Stimulated activated CD8-positive, alpha-beta memory T cell treated with anti-CD3 and anti-CD28 coated beads, Interleukin-15, amount 100 ng/mL, for 1 hour (primary cell): ENCODE measurements at regions not wholly inside any gene's neighbourhood (a gene's known extent, or its start where the extent isn't known, plus 50 kb on each side); places are given as distances from the start of the nearest gene placed in this dataset.

Experiments
- DNase-seq: peaks from one replicate; pipeline ENCODE4 v3.0.0-alpha.2; 2020; ENCODE audit warnings: low read depth

DNA sequence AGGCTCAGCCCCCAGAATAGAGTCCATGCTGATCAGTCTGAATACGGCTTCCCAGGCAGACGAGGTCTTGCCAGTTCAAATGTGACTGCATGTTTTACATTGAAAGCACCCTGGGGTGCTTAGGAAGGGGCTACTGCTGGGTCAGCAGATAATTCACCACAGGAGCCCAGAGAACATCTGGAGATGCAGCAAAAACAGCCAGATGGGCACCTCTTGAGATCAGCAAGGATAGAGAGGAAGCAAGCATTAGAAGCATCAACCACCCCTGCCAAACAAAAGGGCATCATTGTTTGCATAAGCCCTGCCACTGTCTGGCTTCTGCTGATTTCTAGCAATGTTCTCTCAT, 403.1 kb downstream of the RRAGC start:
- DNase-seq: no peak

DNA sequence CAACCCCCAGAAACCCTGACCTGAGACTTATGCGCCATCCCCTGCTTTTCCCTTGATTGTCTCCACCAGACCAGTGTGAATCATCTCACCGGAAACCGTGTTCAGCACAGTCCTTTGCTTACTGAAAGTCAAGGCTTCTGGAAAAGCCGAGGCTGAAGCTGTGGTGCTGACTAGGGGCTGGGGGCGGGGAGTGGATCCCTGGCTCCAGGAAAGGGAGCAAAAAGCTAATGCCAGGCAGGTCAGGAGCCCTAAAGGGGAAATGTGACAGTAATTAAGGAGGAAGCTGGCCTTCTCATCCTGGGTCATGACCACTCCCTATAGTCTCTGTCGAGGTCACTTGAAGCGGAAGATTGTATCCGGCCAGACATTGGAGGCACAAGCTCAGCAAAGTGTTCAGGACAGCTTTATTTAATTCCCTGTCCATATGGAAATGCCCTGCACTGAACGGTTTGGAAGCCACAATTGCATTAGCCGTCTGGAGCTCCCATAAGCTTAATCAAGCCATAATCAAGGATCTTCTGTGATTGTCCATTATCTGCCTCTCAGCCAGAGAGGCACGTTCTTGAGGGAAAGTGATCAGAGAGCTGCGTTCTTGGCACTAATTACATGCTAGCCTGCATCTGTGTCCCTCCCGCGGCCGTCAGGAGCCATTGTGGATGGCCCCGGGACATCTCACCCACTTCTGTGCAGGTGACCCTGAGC, 403.6 kb downstream of the RRAGC start:
- DNase-seq: no peak

DNA sequence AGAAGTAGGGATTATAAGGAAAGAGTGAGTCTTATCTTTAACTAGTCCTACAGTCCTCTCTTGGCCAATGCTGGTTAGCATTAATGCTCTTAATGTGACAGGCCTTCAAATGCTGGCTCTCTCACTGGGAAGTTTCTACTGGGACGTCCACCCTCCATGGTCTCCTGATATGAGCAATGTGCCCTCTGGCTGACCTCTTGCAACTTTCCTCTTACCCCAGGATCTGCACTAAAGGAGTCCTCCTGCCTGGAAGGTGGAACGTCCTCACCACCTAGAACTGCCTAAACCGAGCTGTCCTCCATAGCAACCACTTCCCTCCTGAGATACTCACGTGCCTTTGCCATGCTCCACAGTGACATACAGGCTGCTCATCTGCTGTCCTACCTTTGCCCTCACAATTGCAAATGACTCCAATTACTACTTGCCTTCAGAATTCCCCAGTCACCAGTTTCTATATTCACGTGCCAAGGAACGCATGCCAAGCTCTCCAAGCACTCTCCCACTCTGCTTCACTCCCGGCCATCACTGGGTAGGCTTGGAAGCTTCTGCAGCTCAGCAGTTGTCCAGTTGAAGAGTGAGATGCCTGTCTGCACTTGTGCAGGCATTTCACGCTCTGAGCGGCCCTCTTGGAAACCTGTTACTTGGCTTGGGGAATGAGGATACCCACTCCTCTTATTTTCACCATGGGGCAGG, 404.7 kb downstream of the RRAGC start:
- DNase-seq: no peak

DNA sequence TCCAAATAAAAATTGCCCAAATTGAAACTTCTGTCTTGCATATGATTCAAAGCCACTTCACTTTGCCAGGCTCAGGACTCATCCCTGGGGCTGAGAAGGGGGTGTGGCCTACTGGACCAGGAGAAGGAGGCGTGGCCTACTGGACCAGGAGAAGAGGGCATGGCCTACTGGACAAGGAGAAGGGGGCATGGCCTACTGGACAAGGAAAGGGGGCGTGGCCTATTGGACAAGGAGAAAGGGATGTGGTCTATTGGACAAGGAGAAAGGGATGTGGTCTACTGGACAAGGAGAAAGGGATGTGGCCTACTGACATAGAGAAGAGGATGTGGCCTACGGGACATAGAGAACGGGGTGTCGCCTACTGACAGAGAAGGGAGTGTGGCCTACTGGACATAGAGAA, 405.3 kb downstream of the RRAGC start:
- no peak for DNase-seq

DNA sequence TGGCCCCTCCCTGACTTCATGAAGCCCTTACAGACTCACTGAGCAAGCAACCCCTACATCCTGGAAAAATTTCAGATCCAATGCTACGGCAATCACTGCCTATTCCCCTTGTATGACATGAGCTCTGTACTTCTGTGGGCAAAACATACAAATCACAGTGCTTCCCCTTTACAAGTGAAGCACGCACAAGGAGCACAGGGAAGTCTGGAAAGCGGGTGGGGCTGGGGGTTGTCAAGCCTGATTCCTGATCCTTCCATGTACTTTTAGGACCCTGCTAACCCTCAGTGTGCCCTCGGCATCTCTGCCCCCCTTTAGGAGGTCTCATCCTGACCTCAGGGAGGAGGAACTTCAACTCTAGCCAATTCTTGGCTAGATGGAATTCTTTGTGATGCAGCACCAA, 405.7 kb upstream of the POU3F1 start:
- DNase-seq: no peak

DNA sequence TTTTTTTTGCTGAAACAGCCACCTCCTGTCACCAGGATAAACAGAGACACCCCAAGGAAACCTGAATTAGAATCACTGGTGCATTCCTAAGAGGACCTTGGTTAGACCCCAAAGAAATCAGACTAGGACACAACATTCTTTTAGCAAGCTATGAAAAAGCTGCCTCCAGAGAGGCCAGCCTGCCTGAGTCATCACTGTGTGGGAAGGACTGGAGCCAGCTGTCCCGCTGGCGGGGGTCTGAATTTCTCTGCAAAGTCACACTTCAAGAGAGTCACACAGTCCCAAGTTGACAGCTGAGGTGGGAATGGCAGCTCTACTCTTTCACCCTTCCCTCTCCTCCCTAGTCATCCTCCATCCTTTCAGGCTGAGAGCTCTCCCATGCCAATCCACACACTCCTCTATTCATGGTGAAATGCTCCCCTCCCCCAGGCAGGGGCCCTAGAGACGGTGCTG, 405.0 kb upstream of the POU3F1 start:
- no peak for DNase-seq

DNA sequence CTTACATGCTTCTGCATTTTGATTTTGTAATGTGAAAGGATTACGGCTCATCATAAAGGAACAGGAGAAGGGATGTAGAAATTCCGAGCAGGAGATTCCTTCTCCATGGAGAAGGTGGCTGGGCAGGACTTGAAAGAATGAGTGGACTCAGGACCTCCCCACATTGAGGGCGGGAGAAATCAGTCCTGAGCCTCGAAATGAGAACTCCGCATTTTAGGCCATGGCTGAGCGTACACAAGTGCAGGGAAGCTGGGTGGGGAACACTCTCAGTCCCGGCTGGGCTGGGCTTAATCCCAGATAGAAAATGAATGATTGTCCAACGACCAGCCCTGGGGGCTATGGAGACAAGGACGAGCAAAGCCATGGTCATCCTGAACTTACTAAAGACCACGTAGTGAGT, 402.3 kb upstream of the POU3F1 start:
- DNase-seq: no peak

DNA sequence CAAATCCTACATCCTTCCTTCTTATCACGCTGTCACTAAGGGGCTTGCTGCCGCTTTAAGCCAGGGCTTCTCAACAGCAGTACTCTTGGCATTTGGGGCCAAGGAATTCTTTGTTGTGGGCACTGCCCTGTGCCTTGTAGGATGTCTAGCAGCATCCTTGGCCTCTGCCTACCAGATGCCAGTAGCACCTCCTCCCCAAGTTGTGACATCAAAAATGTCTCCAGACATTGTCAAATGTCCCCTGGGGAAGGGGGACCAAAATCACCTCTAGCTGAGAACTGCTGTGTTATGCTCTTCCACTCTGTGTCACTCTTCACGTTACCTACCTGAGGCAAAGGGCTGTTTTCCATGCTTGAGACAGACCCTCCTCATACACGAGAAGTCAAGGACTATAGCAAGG, 400.3 kb upstream of the POU3F1 start:
- no peak for DNase-seq

DNA sequence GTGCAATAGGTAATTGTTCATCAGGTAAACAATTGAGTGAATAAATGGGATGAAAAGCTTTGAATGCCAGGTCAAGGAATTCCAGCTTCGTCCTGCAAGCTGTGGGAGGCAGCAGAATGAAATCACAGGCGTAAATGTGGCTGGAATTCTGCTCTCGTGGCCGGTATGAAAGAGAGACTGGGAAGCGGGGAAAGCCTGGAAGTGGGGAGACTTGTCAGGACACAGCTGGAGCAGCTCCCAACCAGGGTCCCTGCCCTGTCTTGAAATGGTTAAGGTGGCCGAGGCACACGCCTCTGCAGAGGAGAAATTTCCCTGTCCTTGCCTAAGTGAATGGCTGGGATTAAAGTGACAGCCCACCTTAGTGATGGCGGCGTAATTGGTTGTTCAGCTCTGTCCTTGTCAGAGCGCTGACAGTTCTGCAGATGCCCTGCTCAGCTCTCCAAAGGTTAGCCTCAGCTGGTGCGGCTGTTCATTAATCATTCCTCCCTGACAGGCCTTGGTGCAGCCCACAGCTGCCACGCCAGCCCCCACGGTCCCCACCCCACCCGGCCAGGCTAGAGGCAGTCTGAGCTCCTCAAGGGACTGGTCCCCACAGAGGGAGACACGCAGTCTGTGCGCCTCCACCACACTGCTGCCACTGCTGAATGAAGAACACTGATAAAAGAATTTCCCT, 398.3 kb upstream of the POU3F1 start:
- no peak for DNase-seq

DNA sequence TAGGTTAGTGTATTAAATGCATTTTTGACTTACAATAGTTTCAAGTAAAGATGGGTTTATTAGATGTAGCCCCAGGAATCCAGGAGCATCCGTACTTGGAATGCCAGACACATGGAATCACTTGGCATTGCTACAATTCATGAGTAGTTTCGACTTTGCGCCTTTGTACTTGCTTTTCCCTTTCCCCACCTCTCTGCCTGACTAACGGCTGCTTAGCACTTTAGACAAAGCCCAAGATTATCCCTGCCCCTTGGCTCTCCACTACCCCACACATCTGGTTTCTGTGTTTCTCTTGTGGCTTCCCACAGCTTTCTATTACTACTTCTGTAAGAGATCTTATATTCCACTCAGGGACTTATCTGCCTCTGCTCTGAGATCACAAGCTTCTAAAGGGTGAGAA, 397.7 kb upstream of the POU3F1 start:
- no peak for DNase-seq

DNA sequence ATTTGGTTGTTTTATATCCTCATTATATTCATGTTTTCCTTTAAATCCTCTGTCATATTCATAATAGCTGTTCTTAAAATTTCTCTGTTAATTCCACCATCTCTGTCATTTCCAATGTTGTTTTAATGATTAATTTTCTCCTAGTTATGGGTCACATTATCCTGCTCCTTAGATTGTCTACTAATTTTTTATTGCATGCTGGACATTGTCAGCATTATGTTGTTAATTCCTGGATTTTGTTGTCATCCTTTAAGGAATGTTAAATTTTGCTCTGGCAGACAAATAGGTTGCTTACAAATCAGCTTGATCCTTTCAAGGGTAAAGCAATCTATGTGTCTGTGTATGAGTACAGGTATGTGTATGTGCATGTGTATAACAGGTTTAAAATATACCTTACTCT, 393.8 kb upstream of the POU3F1 start:
- no peak for DNase-seq

DNA sequence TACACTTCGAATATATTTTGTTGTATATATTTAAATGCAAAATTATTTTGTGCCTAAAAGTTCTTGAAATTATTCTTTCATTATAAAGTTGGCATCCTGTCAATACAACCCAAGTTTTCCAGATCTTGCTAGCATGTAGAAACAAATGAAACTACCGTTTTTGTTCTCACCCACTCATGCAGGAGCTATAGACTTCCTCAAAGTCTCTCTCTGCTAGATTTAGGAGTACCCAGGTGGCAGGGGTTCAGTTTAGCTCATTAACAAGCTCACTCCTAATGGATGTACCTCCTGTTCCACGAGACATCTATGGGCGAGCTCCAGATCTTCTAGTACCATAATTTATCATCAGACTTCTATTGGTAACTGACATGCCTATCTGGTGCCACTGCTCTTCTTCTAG, 390.2 kb upstream of the POU3F1 start:
- no peak for DNase-seq

DNA sequence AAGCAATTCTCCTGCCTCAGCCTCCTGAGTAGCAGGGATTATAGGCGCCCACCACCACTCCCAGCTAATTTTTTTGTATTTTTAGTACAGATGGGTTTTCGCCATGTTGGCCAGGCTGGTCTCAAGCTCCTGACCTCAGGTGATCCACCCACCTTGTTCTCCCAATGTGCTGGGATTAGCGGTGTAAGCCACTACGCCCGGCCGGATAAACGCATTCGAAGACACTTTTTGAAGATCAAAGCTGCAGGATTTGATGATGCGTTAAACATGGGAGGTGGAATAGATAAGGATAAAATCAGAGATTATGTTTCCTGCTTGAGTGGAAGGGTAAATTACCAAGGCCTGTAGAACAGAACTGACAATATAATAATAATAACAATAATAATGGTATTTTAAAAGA, 389.4 kb upstream of the POU3F1 start:
- DNase-seq: no peak

DNA sequence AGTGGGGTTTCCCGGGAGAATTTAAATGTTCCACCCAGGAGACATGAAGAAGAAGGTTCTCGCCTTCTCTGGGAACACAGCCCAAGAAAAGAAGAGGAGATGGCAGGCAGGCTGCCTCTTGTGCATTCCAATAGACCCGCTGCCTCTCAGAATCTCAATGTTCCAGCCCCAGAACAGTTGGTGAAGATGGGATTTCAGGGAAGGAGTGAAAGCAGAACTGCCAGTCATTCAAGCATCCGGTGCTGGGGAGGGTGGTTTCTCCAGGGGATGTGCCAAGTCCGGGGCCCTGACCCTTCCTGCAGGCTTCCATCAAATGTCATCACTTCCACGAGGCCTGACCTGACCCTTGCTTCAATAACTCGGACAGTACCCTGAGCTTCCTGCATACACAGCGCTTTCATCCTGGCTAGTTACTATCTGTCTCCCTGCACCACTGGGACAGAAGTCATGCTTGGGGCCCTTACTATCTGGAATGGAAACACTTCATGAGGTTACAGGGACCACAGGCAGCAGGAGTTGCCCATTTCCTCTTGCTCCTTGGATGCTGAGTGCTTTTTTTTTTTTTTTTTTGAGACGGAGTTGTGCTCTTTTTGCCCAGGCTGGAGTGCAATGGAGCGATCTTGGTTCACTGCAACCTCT, 386.6 kb upstream of the POU3F1 start:
- DNase-seq: no peak

DNA sequence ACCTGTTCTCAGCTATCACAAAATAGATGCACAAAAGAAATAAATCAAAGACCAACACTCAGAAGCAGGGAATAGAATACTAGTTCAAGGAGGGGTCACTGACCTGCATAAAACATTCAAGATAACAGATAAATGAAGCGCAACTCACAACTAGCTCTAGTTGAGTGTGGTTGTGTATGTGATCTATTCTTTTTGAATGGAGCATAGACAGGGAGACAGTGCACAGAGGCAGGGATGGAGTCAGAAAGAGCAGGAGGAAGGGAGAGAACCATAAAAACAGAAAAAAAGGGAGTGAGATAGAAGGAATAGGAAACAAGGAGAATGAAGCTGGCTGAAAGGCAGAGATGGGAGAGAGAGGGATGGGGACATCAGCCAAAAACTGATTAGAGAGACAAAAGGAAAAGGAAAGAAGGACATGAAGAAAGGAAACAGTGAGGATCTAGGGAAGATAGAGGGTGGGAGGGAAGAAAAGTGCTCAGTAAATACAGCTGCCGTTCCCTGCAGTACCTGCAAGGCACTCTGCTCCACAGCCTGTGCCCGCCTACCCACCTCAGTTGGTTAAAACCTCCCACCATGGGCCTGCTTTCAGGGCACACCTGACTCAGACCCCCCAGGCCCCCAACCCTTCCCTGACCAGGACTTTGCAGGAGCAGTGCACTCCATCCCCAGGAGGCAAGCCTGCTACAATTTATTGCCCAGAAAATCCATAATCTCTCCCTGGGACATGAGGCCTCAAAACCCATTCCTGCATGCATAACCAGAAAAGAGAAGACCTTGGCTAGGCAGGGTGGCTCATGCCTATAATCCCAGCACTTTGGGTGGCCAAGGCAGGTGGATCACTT, 385.2 kb upstream of the POU3F1 start:
- no peak for DNase-seq

DNA sequence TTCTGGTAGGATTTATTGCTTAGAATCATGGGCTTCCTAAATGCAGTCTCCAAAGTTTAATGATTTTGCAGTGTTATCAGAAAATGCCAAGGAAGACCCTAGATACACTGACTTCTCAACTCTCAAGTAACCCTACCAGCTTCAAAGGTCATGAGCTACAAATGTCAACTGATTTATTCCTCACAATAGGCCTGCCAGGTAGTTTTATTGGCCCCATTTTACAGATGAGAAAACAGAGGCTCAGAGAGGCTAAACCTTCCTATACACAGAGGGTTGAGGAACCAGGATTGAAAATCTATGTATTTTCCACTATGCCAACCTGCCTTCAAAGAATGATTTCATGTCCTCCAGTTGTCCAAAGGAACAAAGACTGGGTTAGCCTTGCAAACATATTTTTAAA, 384.4 kb upstream of the POU3F1 start:
- DNase-seq: no peak

DNA sequence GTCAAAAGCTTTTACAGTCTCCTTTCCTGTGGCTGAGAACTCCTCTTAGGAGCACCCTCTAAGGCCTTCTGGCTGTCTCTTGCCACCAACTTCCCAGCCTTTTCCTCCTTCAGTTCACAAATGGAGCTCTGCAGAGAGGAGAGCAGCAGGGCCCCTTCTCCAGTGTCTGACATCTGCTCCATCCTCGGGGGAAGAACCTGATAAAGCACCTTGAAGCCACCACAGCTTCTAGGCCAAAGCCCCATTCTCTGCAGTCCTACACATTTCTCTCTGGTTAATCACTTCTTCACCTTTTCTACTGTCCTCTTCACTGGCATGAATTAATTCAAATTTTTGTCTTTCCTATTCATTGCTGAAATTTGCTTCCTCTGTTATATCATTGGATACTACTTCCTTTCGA, 378.1 kb upstream of the POU3F1 start:
- no peak for DNase-seq

DNA sequence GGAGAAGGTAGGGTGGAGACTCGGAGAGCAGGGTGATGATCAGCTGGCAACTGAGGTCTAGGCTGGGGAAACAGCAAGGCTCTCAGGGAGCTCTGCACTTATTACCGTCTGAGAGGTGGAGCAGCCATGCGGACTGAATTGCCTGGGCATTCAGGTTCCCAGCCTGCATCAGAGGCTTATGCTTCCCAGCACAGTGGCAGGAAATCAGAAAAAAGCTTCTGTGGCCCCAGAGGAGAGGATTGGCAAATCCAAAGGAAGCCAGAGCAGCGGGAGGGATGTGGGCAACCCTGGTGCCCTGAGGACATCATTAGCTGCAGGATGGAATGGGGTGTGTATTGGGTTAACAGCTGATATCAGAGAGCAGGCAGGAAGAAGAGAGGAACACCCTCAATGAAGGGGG, 374.1 kb upstream of the POU3F1 start:
- no peak for DNase-seq

DNA sequence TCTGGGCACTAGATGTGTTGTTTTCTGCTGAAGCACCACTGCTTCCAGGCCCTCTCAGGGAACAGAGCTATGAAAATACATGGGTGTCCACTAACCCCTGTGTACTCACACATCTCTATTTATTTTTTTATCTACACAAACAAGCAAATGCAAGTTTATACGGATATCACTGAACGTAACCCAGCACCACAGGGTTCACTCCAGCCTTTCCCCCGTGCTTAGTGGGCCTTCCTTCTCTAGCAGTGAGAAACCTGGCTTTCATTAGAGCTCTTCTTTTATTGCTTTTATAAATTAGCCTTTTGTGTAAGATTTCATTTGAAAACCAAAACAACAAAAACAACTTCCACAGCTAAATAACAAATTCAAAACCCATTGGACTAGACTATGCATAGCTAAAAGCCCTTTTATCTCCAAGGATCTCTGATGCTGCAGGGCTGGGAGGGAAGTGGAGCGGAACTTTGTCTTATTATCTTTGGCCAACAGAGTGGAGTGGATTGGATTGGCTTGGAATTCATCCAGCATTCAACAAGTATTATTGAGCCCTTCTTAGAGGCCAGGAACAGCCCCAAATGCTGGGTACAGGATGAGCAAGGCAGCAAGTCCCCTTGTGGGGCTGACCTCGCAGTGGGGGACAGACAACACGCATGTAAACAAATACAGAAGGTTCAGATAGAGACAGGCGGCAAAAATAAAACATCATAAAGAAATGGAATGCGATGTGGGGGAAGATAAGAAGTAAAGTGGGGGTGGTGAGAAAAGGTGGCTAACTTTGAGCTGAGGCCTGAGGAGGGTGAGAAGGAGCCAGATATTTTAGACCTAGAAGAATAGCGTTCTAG, 371.8 kb upstream of the POU3F1 start:
- DNase-seq: no peak

DNA sequence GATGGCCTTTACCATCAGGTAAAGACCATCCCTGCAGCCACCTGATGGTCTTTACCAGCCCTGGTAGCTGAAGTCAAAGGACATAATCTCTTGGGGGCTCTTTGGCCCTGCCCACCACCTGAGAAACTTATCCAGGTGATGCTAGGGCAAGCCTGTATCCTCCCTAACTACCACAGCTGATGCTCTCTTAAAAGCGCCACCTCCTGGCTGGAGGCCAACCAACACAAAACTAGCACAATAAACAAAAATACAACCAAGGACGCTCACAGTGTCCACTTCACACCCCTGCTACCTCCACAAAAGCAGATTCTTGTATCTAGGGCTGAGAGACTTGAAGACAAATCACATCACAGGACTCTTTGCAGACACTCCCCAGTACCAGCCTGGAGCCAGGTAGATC, 357.1 kb upstream of the POU3F1 start:
- DNase-seq: no peak

DNA sequence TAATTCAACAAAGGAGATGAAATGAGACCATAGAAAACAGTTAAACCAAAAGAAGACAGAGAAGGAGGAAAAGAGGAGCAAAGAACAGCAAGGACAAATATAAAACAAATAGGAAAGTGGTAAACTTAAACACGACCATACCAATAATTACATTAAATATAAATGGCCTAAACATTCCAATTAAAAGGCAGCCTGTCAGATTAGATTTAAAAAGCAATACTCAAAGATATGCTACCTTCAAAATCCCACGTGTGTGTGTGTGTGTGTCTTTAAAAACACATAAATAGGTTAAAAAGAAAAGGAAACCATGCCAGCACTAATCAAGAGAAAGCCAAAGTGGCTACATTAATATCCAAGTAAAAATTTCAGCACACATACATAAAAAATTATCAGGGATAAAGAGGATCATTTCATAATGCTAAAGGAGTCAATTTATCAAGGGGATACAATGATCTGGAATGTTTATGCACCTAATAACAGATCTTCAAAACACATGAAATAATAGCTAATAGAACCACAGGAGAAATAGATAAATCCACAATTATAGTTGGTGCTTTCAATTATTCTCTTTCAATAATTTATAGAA, 355.7 kb upstream of the POU3F1 start:
- no peak for DNase-seq
